H1 (cell line): ENCODE measurements at regions not wholly inside any gene's neighbourhood (a gene's known extent, or its start where the extent isn't known, plus 50 kb on each side); places are given as distances from the start of the nearest gene placed in this dataset.

Experiments used
- CTCF ChIA-PET: fragments of 300-600 bp; sonication (Branson Sonifier 250); formaldehyde crosslinking; loops from one replicate; lab custom pipeline; 2021; ENCODE audit not compliant: partially characterized antibody; lab: Charles Lee
- POLR2A ChIA-PET: fragments of 300-600 bp; sonication (Branson Sonifier 250); formaldehyde crosslinking; loops from one replicate; lab custom pipeline; 2021; ENCODE audit warnings: inconsistent platforms; ENCODE audit not compliant: partially characterized antibody; lab: Charles Lee
- DNase-seq, 2 experiments: peaks; one replicate each; pipeline versions ENCODE4 v3.0.0 to v3.0.0-alpha.2; 2010 to 2022; ENCODE audit warnings: low spot score in 2 of 2, low read depth in 1 of 2, mixed read lengths in 1 of 2
- FAIRE-seq: peaks from 2 replicates; lab custom pipeline; 2011; peaks lifted over from hg19 to GRCh38; lab: Jason Lieb, UNC
- H2AFZ ChIP-seq: 2 replicates; pipeline ENCODE4 v1.8.1; 2012; ENCODE audit warnings: low read length, inconsistent platforms
- H2AK5ac ChIP-seq: 2 replicates; pipeline ENCODE4 v1.6.1; 2013; ENCODE audit warnings: low read depth, low read length
- H2BK120ac ChIP-seq: replicated peaks from 2 replicates; pipeline ENCODE3; 2013; ENCODE audit warnings: low read depth, low read length, inconsistent platforms
- H2BK12ac ChIP-seq: 2 replicates; pipeline ENCODE4 v1.6.1; 2013; ENCODE audit warnings: low read depth, low read length
- H2BK15ac ChIP-seq: 2 replicates; pipeline ENCODE4 v1.6.1; 2013; ENCODE audit warnings: low read length
- H2BK20ac ChIP-seq: 2 replicates; pipeline ENCODE4 v1.6.1; 2013; ENCODE audit warnings: low read length
- H2BK5ac ChIP-seq: 2 replicates; pipeline ENCODE4 v1.6.1; 2013; ENCODE audit warnings: low read depth, low read length
- H3K14ac ChIP-seq: 2 replicates; pipeline ENCODE4 v1.6.1; 2013; ENCODE audit warnings: inconsistent platforms; ENCODE audit not compliant: insufficient read length
- H3K18ac ChIP-seq: 2 replicates; pipeline ENCODE4 v1.6.1; 2013; ENCODE audit warnings: low read length; ENCODE audit errors: extremely low read depth
- H3K23ac ChIP-seq: 2 replicates; pipeline ENCODE4 v1.6.1; 2013; ENCODE audit warnings: inconsistent platforms; ENCODE audit not compliant: insufficient read length
- H3K23me2 ChIP-seq: 2 replicates; pipeline ENCODE4 v1.6.1; 2013; ENCODE audit warnings: low read depth, low read length
- H3K27ac ChIP-seq: 2 replicates; pipeline ENCODE4 v1.6.1; 2011; ENCODE audit warnings: low read depth, low read length, inconsistent platforms
- H3K27me3 ChIP-seq, 4 experiments: replicated peaks in 1 of 4; 1 replicate in 1 of 4; 2 replicates in 3 of 4; pipeline versions ENCODE4 v1.6.1 to v1.8.1; 2011 to 2013; ENCODE audit warnings: low read length in 3 of 4, mild to moderate bottlenecking in 3 of 4, inconsistent platforms in 2 of 4, mixed read lengths in 2 of 4, moderate library complexity in 1 of 4; ENCODE audit not compliant: control insufficient read depth in 3 of 4, insufficient read depth in 3 of 4; ENCODE audit errors: extremely low read depth in 1 of 4
- H3K36me3 ChIP-seq, 4 experiments: 2 replicates each; pipeline versions ENCODE4 v1.6.1 to v1.8.1; 2011 to 2013; ENCODE audit warnings: mild to moderate bottlenecking in 4 of 4, low read length in 3 of 4, moderate library complexity in 2 of 4, control low read depth in 1 of 4, inconsistent platforms in 1 of 4; ENCODE audit not compliant: insufficient read depth in 4 of 4, control insufficient read depth in 2 of 4
- H3K4ac ChIP-seq: replicated peaks from 2 replicates; pipeline ENCODE3; 2013; ENCODE audit warnings: low read length, low read depth, mixed read lengths, inconsistent platforms; ENCODE audit not compliant: insufficient read length
- H3K4me1 ChIP-seq, 4 experiments: replicated peaks in 1 of 4; 1 replicate in 1 of 4; 2 replicates in 3 of 4; pipeline versions ENCODE4 v1.6.1 to v1.8.1; 2011 to 2013; ENCODE audit warnings: low read length in 3 of 4, inconsistent platforms in 2 of 4, mixed read lengths in 1 of 4; ENCODE audit not compliant: insufficient read depth in 4 of 4, control insufficient read depth in 3 of 4
- H3K4me2 ChIP-seq, 2 experiments: 2 replicates each; pipeline versions ENCODE4 v1.6.1 to v1.8.1; 2011 to 2013; ENCODE audit warnings: low read depth in 2 of 2, low read length in 2 of 2, control low read depth in 1 of 2, inconsistent platforms in 1 of 2, mild to moderate bottlenecking in 1 of 2; ENCODE audit not compliant: insufficient read depth in 1 of 2
- H3K4me3 ChIP-seq, 4 experiments: fragments of 200-600, 300-600 bp in 1 of 4; sonication (generic), shearing (Covaris generic), sonication (Bioruptor Twin) in 1 of 4; 2 replicates each; pipeline versions ENCODE4 v1.5.1 to v1.8.1; 2011 to 2016; ENCODE audit warnings: low read length in 4 of 4, low read depth in 3 of 4, control low read depth in 2 of 4, inconsistent platforms in 2 of 4, mild to moderate bottlenecking in 2 of 4, mixed read lengths in 1 of 4, moderate library complexity in 1 of 4; ENCODE audit not compliant: insufficient read depth in 2 of 4; ENCODE audit errors: extremely low read depth in 1 of 4
- H3K56ac ChIP-seq: replicated peaks from 2 replicates; pipeline ENCODE3; 2013; ENCODE audit warnings: low read depth, mild to moderate bottlenecking, mixed read lengths, low read length, inconsistent platforms; ENCODE audit not compliant: insufficient read length
- H3K79me1 ChIP-seq: 2 replicates; pipeline ENCODE4 v1.6.1; 2013; ENCODE audit warnings: low read depth, low read length, control low read depth
- H3K79me2 ChIP-seq, 2 experiments: 2 replicates each; pipeline versions ENCODE4 v1.6.1 to v1.8.1; 2012 to 2013; ENCODE audit warnings: low read length in 2 of 2, mild to moderate bottlenecking in 2 of 2, inconsistent platforms in 1 of 2; ENCODE audit not compliant: insufficient read depth in 2 of 2, control insufficient read depth in 1 of 2
- H3K9ac ChIP-seq, 4 experiments: replicated peaks in 1 of 4; 1 replicate in 1 of 4; 2 replicates in 3 of 4; pipeline versions ENCODE4 v1.6.1 to v1.8.1; 2011 to 2013; ENCODE audit warnings: low read depth in 3 of 4, low read length in 3 of 4, control low read depth in 2 of 4, mild to moderate bottlenecking in 2 of 4, moderate library complexity in 2 of 4, inconsistent platforms in 1 of 4; ENCODE audit errors: extremely low read depth in 1 of 4
- H3K9me3 ChIP-seq, 2 experiments: 2 replicates each; pipeline versions ENCODE4 v1.6.1 to v1.8.1; 2012 to 2013; ENCODE audit warnings: mild to moderate bottlenecking in 2 of 2, moderate library complexity in 2 of 2, control low read depth in 1 of 2, inconsistent platforms in 1 of 2, low read depth in 1 of 2, low read length in 1 of 2, mixed read lengths in 1 of 2; ENCODE audit not compliant: insufficient read depth in 2 of 2
- H4K20me1 ChIP-seq, 2 experiments: replicated peaks in 1 of 2; 2 replicates each; pipeline versions ENCODE3 to v1.8.1; 2011 to 2013; ENCODE audit warnings: inconsistent platforms in 2 of 2, low read length in 2 of 2, mild to moderate bottlenecking in 1 of 2; ENCODE audit not compliant: insufficient read depth in 2 of 2, control insufficient read depth in 1 of 2
- H4K5ac ChIP-seq: 2 replicates; pipeline ENCODE4 v1.6.1; 2013; ENCODE audit warnings: low read length, low read depth, mixed read lengths, inconsistent platforms; ENCODE audit not compliant: insufficient read length
- H4K8ac ChIP-seq: 2 replicates; pipeline ENCODE4 v1.8.0; 2013; ENCODE audit warnings: mild to moderate bottlenecking, moderate library complexity, low read length, inconsistent platforms; ENCODE audit not compliant: insufficient read depth; ENCODE audit errors: extremely low read depth
- H4K91ac ChIP-seq: replicated peaks from 2 replicates; pipeline ENCODE3; 2013; ENCODE audit warnings: low read length, mixed read lengths, inconsistent platforms; ENCODE audit not compliant: insufficient read length
- HDAC2 ChIP-seq, 2 experiments: fragments of 300-600 bp in 1 of 2; sonication (generic) in 1 of 2; IDR thresholded peaks; 2 replicates each; pipeline ENCODE4 v1.6.1; 2011 to 2012; ENCODE audit warnings: low read depth in 2 of 2, low read length in 2 of 2, mild to moderate bottlenecking in 2 of 2, moderate library complexity in 2 of 2, borderline replicate concordance in 1 of 2, inconsistent platforms in 1 of 2
- PHF8 ChIP-seq: fragments of 200-600 bp; sonication (generic); conservative IDR thresholded peaks from 2 replicates; pipeline ENCODE4 v1.7.1; 2012; ENCODE audit warnings: low read depth, mild to moderate bottlenecking, inconsistent platforms, low read length, moderate library complexity
- WGBS, 2 experiments: shearing (Covaris generic) in 1 of 2; methylation state at CpG; one replicate each; pipeline versions ENCODE4 v1.1.6 to v1.1.7; 2013 to 2015; ENCODE audit warnings: low lambda C conversion rate in 2 of 2, mixed read lengths in 2 of 2, inconsistent platforms in 1 of 2, low coverage in 1 of 2, missing lambda C conversion rate in 1 of 2; ENCODE audit not compliant: insufficient replicate concordance in 2 of 2, insufficient coverage in 1 of 2, insufficient read length in 1 of 2; ENCODE audit errors: extremely low coverage in 1 of 2, missing lambda C conversion rate in 1 of 2; 5-methylcytosine and 5-hydroxymethylcytosine counted together

GRCh38 chr1:67939186-67939743 lies 106.0 kb upstream of the GNG12 start:
- Histone ChIP-seq H3K9ac (no peak overlapping the region), H3K79me2 (no peaks in the 10 kb centered on the region), H3K4me3 (no peak overlapping the region), H2AFZ (no peak overlapping the region), H2AK5ac (no peak overlapping the region), H3K27me3 (no peaks in the 10 kb centered on the region), H3K9me3 (no peaks in the 10 kb centered on the region), H3K18ac (no peak overlapping the region), H4K8ac (no peak overlapping the region), H3K56ac (no peak overlapping the region), H3K79me1 (no peaks in the 10 kb centered on the region), H2BK5ac (no peak overlapping the region), H3K27ac (no peak overlapping the region), H2BK20ac (no peak overlapping the region), H3K4me1 (no peaks in the 10 kb centered on the region), H3K36me3 (no peaks in the 10 kb centered on the region), H4K20me1 (no peaks in the 10 kb centered on the region), H3K14ac (no peak overlapping the region)
- CTCF ChIA-PET, result interaction anchor here (1.0 to 2.2 kb wide), 2 partner anchors 72 to 89 kb away, joined by 4 to 8 read pairs; no protein-coding TSS in a partner anchor
- WGBS, 2 experiments, result 77% methylated on average over 5 of the region's 5 CpGs; no CpG with 5 or more reads in 1 of the 2 experiments
- TF ChIP-seq HDAC2 (IDR thresholded peaks at IDR 0.05; ENCODE audit: borderline replicate concordance in 1 of 2, low read depth in 2 of 2, low read length in 2 of 2) (no peak), PHF8 (no peak)
- TF ChIP-seq, all 59 proteins: peak for 0
- no peak overlapping the region for H2BK120ac ChIP-seq
- no peak overlapping the region for H2BK15ac ChIP-seq
- DNase-seq, result no peak
- no peak overlapping the region for H3K4me2 ChIP-seq
- no peaks in the 10 kb centered on the region; the same call in 1 of the 2 replicates for H3K23me2 ChIP-seq
- H4K5ac ChIP-seq, result no peak overlapping the region
- POLR2A ChIA-PET, result no interaction called here
- no peak overlapping the region for H2BK12ac ChIP-seq
- H4K91ac ChIP-seq, result no peak overlapping the region
- no peak for FAIRE-seq
- no peak overlapping the region for H3K4ac ChIP-seq
- H3K23ac ChIP-seq, result no peak overlapping the region
